Fibroblast of skin of left biceps (primary cell): ENCODE measurements at regions not wholly inside any gene's neighbourhood (a gene's known extent, or its start where the extent isn't known, plus 50 kb on each side); places are given as distances from the start of the nearest gene placed in this dataset.

Source experiments
- DNase-seq, 2 experiments: peaks; one replicate each; pipeline ENCODE4 v3.0.0-alpha.2; 2013; ENCODE audit warnings: low read depth in 2 of 2

DNA sequence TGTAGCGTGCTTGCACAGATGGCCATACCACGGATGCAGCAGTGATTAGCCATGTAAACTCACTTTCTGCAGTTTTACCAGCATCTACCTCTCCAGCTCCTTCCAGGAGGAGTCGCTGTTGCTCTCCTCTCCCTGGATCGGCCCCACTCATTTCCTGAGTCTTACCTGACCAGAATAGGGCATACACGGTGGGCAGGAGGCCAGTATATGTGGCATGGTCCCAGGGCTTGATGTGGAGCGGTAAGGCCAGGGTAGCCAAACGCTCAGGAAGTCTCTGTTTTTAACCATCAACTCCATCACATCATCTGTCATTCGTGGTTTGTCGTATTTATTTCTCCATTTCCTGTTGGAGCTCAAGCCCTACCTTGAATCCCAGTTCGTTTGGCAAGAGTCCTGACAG is 163.4 kb upstream of the USP24 start:
- no peak for DNase-seq

GRCh38 chr1:55376897-55377296 is 161.7 kb upstream of the USP24 start:
- DNase-seq, result no peak

DNA sequence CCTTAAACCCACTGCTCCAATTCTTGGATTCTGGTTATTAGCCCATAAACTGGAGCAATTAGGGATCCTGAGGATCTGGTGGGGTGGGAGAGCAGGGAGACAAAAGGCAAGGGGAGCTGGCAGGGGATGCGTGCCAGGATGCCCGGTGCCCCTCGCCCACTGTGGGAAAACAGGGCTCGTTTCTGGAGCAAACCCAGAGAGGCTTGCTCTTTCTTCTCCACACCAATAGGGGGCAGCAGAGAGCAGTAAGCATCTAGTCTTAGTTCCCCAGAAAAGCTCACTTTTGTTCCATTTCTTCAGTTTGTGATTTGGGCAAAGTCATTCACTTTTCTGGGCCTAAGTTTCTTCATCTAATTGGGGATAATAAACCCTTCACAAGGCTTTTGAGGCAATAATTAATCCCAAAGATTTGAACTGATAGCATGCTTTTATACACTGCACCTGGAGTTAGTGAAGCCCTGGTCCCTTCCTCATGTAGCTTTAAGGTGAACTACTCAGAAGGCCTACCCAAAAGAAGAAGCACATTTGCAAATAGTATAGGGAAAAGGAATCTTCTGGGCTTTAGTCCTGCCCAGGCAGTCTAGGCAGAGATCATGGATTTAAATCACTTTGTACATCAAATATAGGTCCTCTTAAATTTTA is 160.6 kb upstream of the USP24 start:
- DNase-seq, result no peak

GRCh38 chr1:55374801-55375616 is 159.8 kb upstream of the USP24 start:
- DNase-seq, result no peak

DNA sequence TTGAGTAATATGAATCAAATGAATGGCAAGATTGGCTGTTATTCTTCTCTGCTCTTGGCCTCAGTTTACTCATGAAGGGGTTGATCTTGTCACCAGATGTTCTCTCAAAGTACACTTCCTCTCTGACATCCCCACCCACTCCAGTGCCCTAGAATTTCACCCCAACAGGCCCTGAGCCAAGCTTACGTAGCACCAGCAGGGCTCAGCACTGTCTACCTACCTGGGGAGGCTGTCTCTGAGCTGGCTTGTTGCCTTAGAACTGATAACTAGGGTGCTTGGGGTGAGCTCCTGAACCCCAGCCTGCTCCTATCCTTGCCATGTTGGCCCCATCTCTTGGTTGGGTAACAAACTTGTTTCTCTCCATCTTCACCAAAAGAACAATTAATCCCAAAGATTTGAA is 159.1 kb upstream of the USP24 start:
- DNase-seq, result no peak

DNA sequence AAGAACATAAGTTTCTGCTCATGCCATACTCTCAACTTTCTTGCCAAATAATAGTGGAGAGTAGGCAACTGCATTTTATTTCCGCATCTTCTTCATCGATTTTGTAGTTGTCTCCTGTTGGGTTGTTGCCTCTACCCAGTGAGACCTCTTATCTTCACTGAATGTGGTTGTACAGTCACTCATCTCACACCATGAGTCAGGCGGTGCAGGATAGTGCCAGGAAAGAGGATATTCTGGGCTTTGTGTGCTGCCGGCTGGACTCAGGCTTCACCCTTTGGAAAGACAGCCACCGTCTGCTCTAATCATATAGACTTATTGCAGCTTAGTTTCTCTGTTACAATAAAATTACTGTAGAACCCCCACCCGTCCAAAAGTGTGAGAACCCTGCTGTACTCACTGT is 154.3 kb upstream of the USP24 start:
- DNase-seq, result no peak

- no peak for DNase-seq
Observed at GRCh38 chr1:55368698-55369097, 153.5 kb upstream of the USP24 start.

DNA sequence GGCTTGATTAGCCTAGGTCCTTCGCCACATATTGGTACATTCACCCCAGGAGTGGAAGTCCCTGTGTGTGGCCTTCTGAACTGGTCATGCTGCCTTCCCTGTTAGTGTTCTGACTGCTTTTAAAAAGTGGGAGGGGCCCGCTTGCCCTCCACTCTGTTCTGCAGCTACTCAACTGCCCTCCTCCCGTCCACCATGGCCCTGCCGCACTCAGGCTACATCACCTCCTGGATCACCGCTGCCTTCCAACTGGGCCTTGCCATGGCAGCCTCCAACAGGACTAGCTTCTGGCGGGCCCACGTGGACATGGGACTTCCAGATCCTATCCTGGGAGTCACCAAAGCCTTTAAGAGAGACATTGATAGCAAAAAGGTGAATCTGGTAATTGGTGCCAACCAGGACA is 152.1 kb upstream of the USP24 start:
- DNase-seq, result no peak

- no peak for DNase-seq
Observed at GRCh38 chr1:55364216-55364615, 149.1 kb upstream of the USP24 start.

DNA sequence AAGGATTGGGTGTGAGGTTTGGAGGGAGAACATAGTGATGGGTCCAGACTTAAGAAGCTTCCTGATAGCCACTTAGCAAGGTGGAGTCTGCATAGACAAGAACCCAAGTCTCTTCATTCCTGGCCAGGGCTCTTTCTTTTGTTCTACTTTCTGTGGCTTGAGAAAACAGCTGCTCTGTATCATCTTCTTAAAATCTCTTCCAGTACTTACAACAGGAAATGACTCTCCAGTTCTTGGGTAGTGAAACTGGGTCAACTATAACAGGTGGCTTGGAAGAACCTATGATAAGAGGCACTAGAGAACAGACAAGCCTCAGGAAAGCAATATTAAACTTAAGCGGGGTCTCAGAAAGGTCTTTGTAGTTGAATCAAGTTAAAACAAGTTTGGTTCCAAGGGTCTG is 148.1 kb upstream of the USP24 start:
- no peak for DNase-seq

DNA sequence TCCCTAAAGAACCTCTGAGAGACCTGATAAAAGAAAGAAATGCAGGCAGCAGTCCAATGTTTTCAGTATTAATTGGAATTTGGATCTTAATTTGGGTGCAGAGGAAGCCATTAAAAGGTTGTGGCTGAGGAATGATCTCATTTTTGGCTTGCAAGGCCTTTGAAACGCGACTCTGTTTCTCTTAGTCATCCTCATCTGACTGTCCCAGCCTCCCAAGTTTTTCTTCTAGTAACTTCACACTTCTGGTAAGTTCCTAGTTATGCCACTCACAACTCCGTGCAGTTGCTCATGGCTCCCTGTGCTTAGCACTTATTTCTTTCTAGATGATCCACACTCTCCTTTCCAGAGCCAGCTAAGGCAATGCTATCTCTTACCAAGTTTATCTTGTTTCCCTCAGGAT is 147.4 kb upstream of the USP24 start:
- peak in 1 of 2 experiments; percentile 24 for DNase-seq

GRCh38 chr1:55359611-55360010 is 144.4 kb upstream of the USP24 start:
- no peak for DNase-seq

DNA sequence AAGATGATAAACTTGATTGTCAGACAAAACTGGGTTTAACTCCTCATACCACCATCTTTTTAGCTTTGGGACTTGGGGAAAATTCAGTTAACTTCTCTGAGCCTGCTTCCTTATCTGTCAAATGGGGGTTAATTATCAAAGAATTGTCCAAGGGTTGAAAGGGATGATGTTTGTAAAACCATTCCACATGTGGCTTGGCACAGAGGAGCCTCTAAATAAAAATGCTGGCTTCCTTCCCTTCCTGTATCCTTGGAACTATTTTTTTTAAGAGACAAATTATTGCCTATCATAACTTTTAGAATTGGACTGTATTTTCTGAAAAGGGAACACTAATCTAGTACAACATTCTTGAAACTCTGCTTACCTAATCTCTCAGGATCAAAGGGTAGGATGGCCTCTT is 143.4 kb upstream of the USP24 start:
- no peak for DNase-seq

GRCh38 chr1:55355549-55355948 is 140.4 kb upstream of the USP24 start:
- no peak for DNase-seq

DNA sequence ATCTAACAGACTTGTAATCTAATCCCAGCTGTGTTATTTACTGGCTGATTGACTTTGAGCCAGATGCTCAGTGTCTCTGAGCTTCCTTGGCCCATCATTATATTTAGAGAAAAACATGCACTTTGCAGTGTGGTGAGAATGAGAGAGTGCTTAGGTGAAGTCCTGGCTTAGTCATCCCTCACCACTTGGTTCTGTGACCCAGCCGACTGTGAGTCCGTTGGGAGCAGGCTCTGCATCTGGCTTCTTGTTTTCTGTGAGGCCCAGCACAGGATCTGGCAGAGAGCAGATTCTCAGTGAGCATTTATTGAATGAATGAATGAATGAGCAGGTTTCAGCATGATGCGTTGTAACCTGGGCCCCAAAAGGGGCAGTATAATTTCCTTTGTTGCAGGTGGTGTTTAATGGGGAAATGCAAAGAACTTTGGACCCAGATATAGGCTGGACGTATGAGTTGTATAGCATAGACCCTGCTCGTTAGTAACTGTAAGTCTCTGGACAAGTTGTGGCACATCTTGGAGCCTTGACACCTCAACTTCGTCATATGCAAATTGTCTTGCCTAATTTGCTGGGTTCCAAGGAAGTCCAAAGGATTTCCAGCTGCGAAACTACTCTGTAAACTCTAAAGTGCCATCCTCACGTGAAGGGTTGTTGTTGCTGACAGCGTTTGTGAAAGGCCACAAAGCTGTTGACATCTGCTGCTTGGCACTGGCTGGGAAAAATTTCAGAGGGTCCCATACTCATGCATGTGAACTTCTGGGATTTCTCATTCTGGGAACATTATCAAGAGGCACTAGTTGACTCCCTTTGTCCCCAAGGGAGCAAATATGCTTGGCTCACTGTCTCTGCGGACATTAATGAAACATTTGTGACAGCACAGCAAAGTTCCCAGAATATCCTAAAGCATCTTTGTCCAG is 138.8 kb upstream of the USP24 start:
- DNase-seq, result no peak

- DNase-seq, result no peak
Observed at GRCh38 chr1:55352811-55353180, 137.6 kb upstream of the USP24 start.

- DNase-seq, result no peak
Observed at GRCh38 chr1:55352080-55352810, 137.1 kb upstream of the USP24 start.

DNA sequence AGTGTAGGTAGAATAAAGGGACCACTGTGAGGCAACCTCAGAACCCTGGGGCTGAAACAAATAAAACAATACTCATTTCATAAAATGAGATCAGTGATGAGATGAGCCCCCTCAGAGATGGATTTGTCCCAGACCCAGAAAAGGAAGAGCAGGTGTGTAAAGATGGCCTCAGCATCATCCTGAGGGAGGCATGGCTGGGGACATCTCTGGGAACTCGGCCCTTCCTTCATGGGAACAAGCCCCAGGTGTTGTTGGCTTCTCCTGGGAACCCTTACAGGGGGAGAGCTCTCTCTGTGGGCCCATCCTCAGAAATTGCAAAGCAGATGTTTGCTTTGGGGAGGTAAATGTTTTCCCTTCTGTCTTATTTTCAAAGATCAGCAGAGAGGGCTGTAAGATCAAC is 133.2 kb upstream of the USP24 start:
- no peak for DNase-seq

- DNase-seq, result no peak
Observed at GRCh38 chr1:55347866-55348265, 132.7 kb upstream of the USP24 start.

- no peak for DNase-seq
Observed at GRCh38 chr1:55347041-55347440, 131.9 kb upstream of the USP24 start.

- no peak for DNase-seq
Observed at GRCh38 chr1:55346586-55346985, 131.4 kb upstream of the USP24 start.

GRCh38 chr1:55339681-55340080 is 124.5 kb upstream of the USP24 start:
- DNase-seq, result no peak
